K562 (cell line): ENCODE measurements at regions not wholly inside any gene's neighbourhood (a gene's known extent, or its start where the extent isn't known, plus 50 kb on each side); places are given as distances from the start of the nearest gene placed in this dataset.

ENCODE experiments used
- FOXP1 ChIP-seq: sonication (generic); formaldehyde crosslinking; IDR thresholded peaks from 2 replicates; pipeline ENCODE4 v1.8.0; 2022; ENCODE audit warnings: mild to moderate bottlenecking, missing genetic modification reagents
- MTA2 ChIP-seq: fragments of 450-650 bp; IDR thresholded peaks from 2 replicates; pipeline ENCODE4 v1.6.1; 2016; ENCODE audit warnings: low read depth
- PHF21A ChIP-seq: fragments of 450-650 bp; IDR thresholded peaks from 2 replicates; pipeline ENCODE4 v1.6.1; 2017; ENCODE audit warnings: low read depth, borderline replicate concordance
- RBM14 ChIP-seq: fragments of 200-400 bp; formaldehyde crosslinking; IDR thresholded peaks from 2 replicates; pipeline ENCODE4 v1.6.1; 2018; ENCODE audit warnings: low read depth, mild to moderate bottlenecking, low read length, moderate library complexity, borderline replicate concordance; ENCODE audit not compliant: insufficient read depth
- ZC3H11A ChIP-seq: IDR thresholded peaks from 2 replicates; pipeline ENCODE4 v1.6.1; 2012; ENCODE audit warnings: low read depth, low read length, improper control_type of control experiment
- TF ChIP-seq, protein P1 (sequence below): fragments of 450-650 bp; IDR thresholded peaks from 2 replicates; pipeline ENCODE4 v1.6.1; 2017; ENCODE audit warnings: antibody characterized with exemption, mild to moderate bottlenecking
- TF ChIP-seq, protein P2 (sequence below): fragments of 250-450 bp; sonication (Bioruptor Pico); IDR thresholded peaks from 2 replicates; pipeline ENCODE4 v1.8.0; 2021; ENCODE audit warnings: mild to moderate bottlenecking, moderate library complexity
- TF ChIP-seq, protein P3 (sequence below), 3 experiments: IDR thresholded peaks in 2 of 3; conservative IDR thresholded peaks in 1 of 3; 2 replicates each; pipeline ENCODE4 v1.5.1; 2011 to 2012; ENCODE audit warnings: low read length in 3 of 3, mild to moderate bottlenecking in 3 of 3, control low read depth in 2 of 3, improper control_type of control experiment in 1 of 3, inconsistent platforms in 1 of 3, low read depth in 1 of 3, mixed read lengths in 1 of 3, moderate library complexity in 1 of 3; ENCODE audit not compliant: insufficient read depth in 2 of 3

DNA sequence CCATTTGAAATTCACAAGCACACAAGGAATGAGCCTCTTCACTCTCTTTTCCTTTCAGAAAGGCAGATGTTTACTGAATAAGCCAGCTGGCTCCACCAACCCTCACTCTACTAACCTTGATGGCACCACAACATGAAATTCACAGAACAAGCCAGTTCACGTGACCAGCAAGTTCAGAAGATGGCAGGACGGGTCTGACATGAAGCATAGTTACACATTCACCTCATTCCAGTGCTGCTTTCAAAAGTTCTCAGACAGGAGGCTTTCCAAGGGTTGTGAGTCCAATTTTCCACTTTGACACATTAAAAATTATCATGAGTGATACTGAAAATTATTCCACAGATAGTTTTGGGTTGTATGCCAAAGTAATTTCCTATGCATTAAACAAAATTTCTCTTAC, 74.2 kb upstream of the MBOAT2 start (continued):
- TF ChIP-seq, protein P1, sequence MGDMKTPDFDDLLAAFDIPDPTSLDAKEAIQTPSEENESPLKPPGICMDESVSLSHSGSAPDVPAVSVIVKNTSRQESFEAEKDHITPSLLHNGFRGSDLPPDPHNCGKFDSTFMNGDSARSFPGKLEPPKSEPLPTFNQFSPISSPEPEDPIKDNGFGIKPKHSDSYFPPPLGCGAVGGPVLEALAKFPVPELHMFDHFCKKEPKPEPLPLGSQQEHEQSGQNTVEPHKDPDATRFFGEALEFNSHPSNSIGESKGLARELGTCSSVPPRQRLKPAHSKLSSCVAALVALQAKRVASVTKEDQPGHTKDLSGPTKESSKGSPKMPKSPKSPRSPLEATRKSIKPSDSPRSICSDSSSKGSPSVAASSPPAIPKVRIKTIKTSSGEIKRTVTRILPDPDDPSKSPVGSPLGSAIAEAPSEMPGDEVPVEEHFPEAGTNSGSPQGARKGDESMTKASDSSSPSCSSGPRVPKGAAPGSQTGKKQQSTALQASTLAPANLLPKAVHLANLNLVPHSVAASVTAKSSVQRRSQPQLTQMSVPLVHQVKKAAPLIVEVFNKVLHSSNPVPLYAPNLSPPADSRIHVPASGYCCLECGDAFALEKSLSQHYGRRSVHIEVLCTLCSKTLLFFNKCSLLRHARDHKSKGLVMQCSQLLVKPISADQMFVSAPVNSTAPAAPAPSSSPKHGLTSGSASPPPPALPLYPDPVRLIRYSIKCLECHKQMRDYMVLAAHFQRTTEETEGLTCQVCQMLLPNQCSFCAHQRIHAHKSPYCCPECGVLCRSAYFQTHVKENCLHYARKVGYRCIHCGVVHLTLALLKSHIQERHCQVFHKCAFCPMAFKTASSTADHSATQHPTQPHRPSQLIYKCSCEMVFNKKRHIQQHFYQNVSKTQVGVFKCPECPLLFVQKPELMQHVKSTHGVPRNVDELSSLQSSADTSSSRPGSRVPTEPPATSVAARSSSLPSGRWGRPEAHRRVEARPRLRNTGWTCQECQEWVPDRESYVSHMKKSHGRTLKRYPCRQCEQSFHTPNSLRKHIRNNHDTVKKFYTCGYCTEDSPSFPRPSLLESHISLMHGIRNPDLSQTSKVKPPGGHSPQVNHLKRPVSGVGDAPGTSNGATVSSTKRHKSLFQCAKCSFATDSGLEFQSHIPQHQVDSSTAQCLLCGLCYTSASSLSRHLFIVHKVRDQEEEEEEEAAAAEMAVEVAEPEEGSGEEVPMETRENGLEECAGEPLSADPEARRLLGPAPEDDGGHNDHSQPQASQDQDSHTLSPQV, result no peak
- TF ChIP-seq, protein P2, sequence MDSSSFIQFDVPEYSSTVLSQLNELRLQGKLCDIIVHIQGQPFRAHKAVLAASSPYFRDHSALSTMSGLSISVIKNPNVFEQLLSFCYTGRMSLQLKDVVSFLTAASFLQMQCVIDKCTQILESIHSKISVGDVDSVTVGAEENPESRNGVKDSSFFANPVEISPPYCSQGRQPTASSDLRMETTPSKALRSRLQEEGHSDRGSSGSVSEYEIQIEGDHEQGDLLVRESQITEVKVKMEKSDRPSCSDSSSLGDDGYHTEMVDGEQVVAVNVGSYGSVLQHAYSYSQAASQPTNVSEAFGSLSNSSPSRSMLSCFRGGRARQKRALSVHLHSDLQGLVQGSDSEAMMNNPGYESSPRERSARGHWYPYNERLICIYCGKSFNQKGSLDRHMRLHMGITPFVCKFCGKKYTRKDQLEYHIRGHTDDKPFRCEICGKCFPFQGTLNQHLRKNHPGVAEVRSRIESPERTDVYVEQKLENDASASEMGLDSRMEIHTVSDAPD, result no peak
- TF ChIP-seq ZC3H11A, result no peak
- TF ChIP-seq PHF21A, result no peak
- no peak for TF ChIP-seq MTA2
- TF ChIP-seq FOXP1, result no peak
- TF ChIP-seq, protein P3, sequence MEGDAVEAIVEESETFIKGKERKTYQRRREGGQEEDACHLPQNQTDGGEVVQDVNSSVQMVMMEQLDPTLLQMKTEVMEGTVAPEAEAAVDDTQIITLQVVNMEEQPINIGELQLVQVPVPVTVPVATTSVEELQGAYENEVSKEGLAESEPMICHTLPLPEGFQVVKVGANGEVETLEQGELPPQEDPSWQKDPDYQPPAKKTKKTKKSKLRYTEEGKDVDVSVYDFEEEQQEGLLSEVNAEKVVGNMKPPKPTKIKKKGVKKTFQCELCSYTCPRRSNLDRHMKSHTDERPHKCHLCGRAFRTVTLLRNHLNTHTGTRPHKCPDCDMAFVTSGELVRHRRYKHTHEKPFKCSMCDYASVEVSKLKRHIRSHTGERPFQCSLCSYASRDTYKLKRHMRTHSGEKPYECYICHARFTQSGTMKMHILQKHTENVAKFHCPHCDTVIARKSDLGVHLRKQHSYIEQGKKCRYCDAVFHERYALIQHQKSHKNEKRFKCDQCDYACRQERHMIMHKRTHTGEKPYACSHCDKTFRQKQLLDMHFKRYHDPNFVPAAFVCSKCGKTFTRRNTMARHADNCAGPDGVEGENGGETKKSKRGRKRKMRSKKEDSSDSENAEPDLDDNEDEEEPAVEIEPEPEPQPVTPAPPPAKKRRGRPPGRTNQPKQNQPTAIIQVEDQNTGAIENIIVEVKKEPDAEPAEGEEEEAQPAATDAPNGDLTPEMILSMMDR (IDR thresholded peaks at IDR 0.05 in 2 of 3, conservative IDR thresholded peaks at IDR 0.05 in 1 of 3; ENCODE audit: insufficient read depth in 2 of 3, low read depth in 1 of 3, low read length in 3 of 3), result no peak
- no peak for TF ChIP-seq RBM14
